WTC11 (cell line): ENCODE measurements at regions not wholly inside any gene's neighbourhood (a gene's known extent, or its start where the extent isn't known, plus 50 kb on each side); places are given as distances from the start of the nearest gene placed in this dataset.

Source experiments
- ATAC-seq: fragments of 200-7000 bp; cut with Tn5 transposase; 2 replicates; pipeline ENCODE4 v1.10.0; 2021; ENCODE audit warnings: mild to moderate bottlenecking, moderate library complexity
- CTCF ChIA-PET: fragments of 300-600 bp; sonication (Branson Sonifier 250); formaldehyde crosslinking; loops from one replicate; lab custom pipeline; 2021; ENCODE audit warnings: antibody characterized with exemption; lab: Charles Lee
- POLR2A ChIA-PET: fragments of 350-600 bp; sonication (Branson Sonifier 250); formaldehyde crosslinking; loops from one replicate; lab custom pipeline; 2021; ENCODE audit warnings: antibody characterized with exemption; lab: Charles Lee
- DNase-seq: peaks from one replicate; pipeline ENCODE4 v3.0.0; 2021; ENCODE audit warnings: low spot score
- H3K27ac Mint-ChIP-seq: 2 replicates; pipeline ENCODE4 v1.8.0; 2021; ENCODE audit warnings: mixed read lengths
- H3K27me3 Mint-ChIP-seq: 2 replicates; pipeline ENCODE4 v1.8.0; 2021; ENCODE audit warnings: low read depth, mild to moderate bottlenecking, moderate library complexity, mixed read lengths
- H3K36me3 Mint-ChIP-seq: 2 replicates; pipeline ENCODE4 v1.8.0; 2021; ENCODE audit warnings: mixed read lengths
- H3K4me1 Mint-ChIP-seq: 2 replicates; pipeline ENCODE4 v1.8.0; 2022; ENCODE audit warnings: mixed read lengths
- H3K4me3 Mint-ChIP-seq: 2 replicates; pipeline ENCODE4 v1.8.0; 2021; ENCODE audit warnings: mild to moderate bottlenecking, moderate library complexity, mixed read lengths
- H3K9me3 Mint-ChIP-seq: 2 replicates; pipeline ENCODE4 v1.8.0; 2021; ENCODE audit warnings: mixed read lengths
- ARID4B ChIP-seq: sonication (generic); formaldehyde crosslinking; IDR thresholded peaks from 2 replicates; pipeline ENCODE4 v1.8.0; 2023; ENCODE audit warnings: missing genetic modification reagents, mild to moderate bottlenecking, borderline replicate concordance
- ATF1 ChIP-seq: sonication (generic); formaldehyde crosslinking; IDR thresholded peaks from 2 replicates; pipeline ENCODE4 v1.8.1; 2023; ENCODE audit warnings: mild to moderate bottlenecking, moderate library complexity, missing genetic modification reagents
- ATF2 ChIP-seq: sonication (generic); formaldehyde crosslinking; IDR thresholded peaks from 2 replicates; pipeline ENCODE4 v1.8.1; 2022; ENCODE audit warnings: low read depth, missing genetic modification reagents, borderline replicate concordance
- ATF6 ChIP-seq: sonication (generic); formaldehyde crosslinking; IDR thresholded peaks from 2 replicates; pipeline ENCODE4 v1.8.1; 2023; ENCODE audit warnings: mild to moderate bottlenecking, missing genetic modification reagents
- E2F5 ChIP-seq: sonication (generic); formaldehyde crosslinking; IDR thresholded peaks from 2 replicates; pipeline ENCODE4 v1.8.1; 2022; ENCODE audit warnings: mild to moderate bottlenecking, moderate library complexity, missing genetic modification reagents
- ETV6 ChIP-seq: sonication (generic); formaldehyde crosslinking; IDR thresholded peaks from 2 replicates; pipeline ENCODE4 v1.8.1; 2022; ENCODE audit warnings: mild to moderate bottlenecking, missing genetic modification reagents
- FOXP1 ChIP-seq: sonication (generic); formaldehyde crosslinking; IDR thresholded peaks from 2 replicates; pipeline ENCODE4 v1.8.0; 2022; ENCODE audit warnings: missing genetic modification reagents, mild to moderate bottlenecking, moderate library complexity, borderline replicate concordance
- IRF1 ChIP-seq: sonication (generic); formaldehyde crosslinking; IDR thresholded peaks from 2 replicates; pipeline ENCODE4 v1.8.0; 2023; ENCODE audit warnings: missing genetic modification reagents
- NFYB ChIP-seq: sonication (generic); formaldehyde crosslinking; conservative IDR thresholded peaks from 2 replicates; pipeline ENCODE4 v1.8.0; 2022; ENCODE audit warnings: low read depth, missing genetic modification reagents
- NR2C2 ChIP-seq: sonication (generic); formaldehyde crosslinking; IDR thresholded peaks from 2 replicates; pipeline ENCODE4 v1.8.0; 2022; ENCODE audit warnings: mild to moderate bottlenecking, missing genetic modification reagents
- NR3C1 ChIP-seq: sonication (generic); formaldehyde crosslinking; conservative IDR thresholded peaks from 2 replicates; pipeline ENCODE4 v1.8.1; 2023; ENCODE audit warnings: low read depth, mild to moderate bottlenecking, missing genetic modification reagents
- RORB ChIP-seq: fragments of 250-450 bp; sonication (Bioruptor Pico); IDR thresholded peaks from 2 replicates; pipeline ENCODE4 v1.9.0; 2021; ENCODE audit warnings: mild to moderate bottlenecking
- SMAD4 ChIP-seq: sonication (generic); formaldehyde crosslinking; IDR thresholded peaks from 2 replicates; pipeline ENCODE4 v1.8.0; 2022; ENCODE audit warnings: mild to moderate bottlenecking, missing genetic modification reagents
- TCF7 ChIP-seq: sonication (generic); formaldehyde crosslinking; IDR thresholded peaks from 2 replicates; pipeline ENCODE4 v1.8.0; 2022; ENCODE audit warnings: mild to moderate bottlenecking, low read depth, missing genetic modification reagents, moderate library complexity
- TP53 ChIP-seq: sonication (generic); formaldehyde crosslinking; IDR thresholded peaks from 2 replicates; pipeline ENCODE4 v1.8.1; 2023; ENCODE audit warnings: mild to moderate bottlenecking, missing genetic modification reagents
- ZNF263 ChIP-seq: sonication (generic); formaldehyde crosslinking; IDR thresholded peaks from 2 replicates; pipeline ENCODE4 v1.8.1; 2022; ENCODE audit warnings: low read depth, mild to moderate bottlenecking, moderate library complexity, missing genetic modification reagents
- ZNF532 ChIP-seq: fragments of 250-450 bp; sonication (Bioruptor Pico); IDR thresholded peaks from 2 replicates; pipeline ENCODE4 v1.9.0; 2021; ENCODE audit warnings: mild to moderate bottlenecking, borderline replicate concordance

GRCh38 chr2:12597610-12598009, 119.1 kb upstream of the TRIB2 start (continued):
- no peak for TF ChIP-seq ATF6
- TF ChIP-seq, all 79 proteins: peak for 0

GRCh38 chr2:12602661-12603060, 114.1 kb upstream of the TRIB2 start:
- no peak for TF ChIP-seq NFYB (CRISPR knock-in tag)
- no peak for TF ChIP-seq ZNF532 (CRISPR knock-in tag)
- TF ChIP-seq ATF2 (CRISPR knock-in tag) = no peak
- TF ChIP-seq ATF1 (CRISPR knock-in tag) = no peak
- no peak for TF ChIP-seq IRF1 (CRISPR knock-in tag)
- TF ChIP-seq ETV6 = no peak
- no peak for TF ChIP-seq NR3C1 (CRISPR knock-in tag)
- TF ChIP-seq TP53 = no peak
- TF ChIP-seq NR2C2 (CRISPR knock-in tag) = no peak
- no peak for TF ChIP-seq E2F5 (CRISPR knock-in tag)
- no peak for TF ChIP-seq ARID4B (CRISPR knock-in tag)
- no peak for TF ChIP-seq TCF7 (CRISPR knock-in tag)
- TF ChIP-seq ATF6 = no peak
- no peak for TF ChIP-seq FOXP1 (CRISPR knock-in tag)
- no peak for TF ChIP-seq SMAD4
- no peak for TF ChIP-seq ZNF263 (CRISPR knock-in tag)
- no peak for TF ChIP-seq RORB (CRISPR knock-in tag)
- TF ChIP-seq, all 79 proteins: peak for 0
- no peaks in the 10 kb centered on the region for H3K27me3 Mint-ChIP-seq
- H3K9me3 Mint-ChIP-seq = peaks cover 5% of the 10 kb centered on the region; the same call in 1 of the 2 replicates
- H3K4me1 Mint-ChIP-seq = peaks cover 12% of the 10 kb centered on the region
- DNase-seq = no peak
- no peak overlapping the region for H3K4me3 Mint-ChIP-seq
- POLR2A ChIA-PET = no interaction called here
- no peaks in the 10 kb centered on the region for H3K36me3 Mint-ChIP-seq
- H3K27ac Mint-ChIP-seq = no peak overlapping the region
- CTCF ChIA-PET = no interaction called here
- no peak for ATAC-seq
